GM12878 (cell line): ENCODE measurements at regions not wholly inside any gene's neighbourhood (a gene's known extent, or its start where the extent isn't known, plus 50 kb on each side); places are given as distances from the start of the nearest gene placed in this dataset.

ENCODE experiments used
- BMI1 ChIP-seq: fragments of 450-650 bp; IDR thresholded peaks from 2 replicates; pipeline ENCODE4 v1.6.1; 2016; ENCODE audit warnings: mild to moderate bottlenecking, moderate library complexity, borderline replicate concordance
- EZH2 ChIP-seq: IDR thresholded peaks from 2 replicates; pipeline ENCODE4 v1.6.1; 2012; ENCODE audit warnings: low read depth, mild to moderate bottlenecking, control low read depth, inconsistent platforms, low read length, borderline replicate concordance; ENCODE audit not compliant: control insufficient read depth
- IRF4 ChIP-seq: IDR thresholded peaks from 2 replicates; pipeline ENCODE4 v1.6.1; 2011; ENCODE audit warnings: low read depth, low read length
- POLR2A ChIP-seq: IDR thresholded peaks from 2 replicates; pipeline ENCODE4 v1.6.1; 2011; ENCODE audit warnings: low read depth, mild to moderate bottlenecking, low read length
- POLR2AphosphoS5 ChIP-seq: IDR thresholded peaks from 2 replicates; pipeline ENCODE4 v1.6.1; 2011; ENCODE audit warnings: mild to moderate bottlenecking, low read length, inconsistent platforms
- RAD21 ChIP-seq: IDR thresholded peaks from 2 replicates; pipeline ENCODE4 v1.6.1; 2011; ENCODE audit warnings: mild to moderate bottlenecking, low read depth, low read length, moderate library complexity; ENCODE audit not compliant: insufficient read depth
- ZNF274 ChIP-seq: IDR thresholded peaks from one replicate; pipeline ENCODE4 v1.8.0; 2011; ENCODE audit not compliant: insufficient read length, insufficient read depth
- TF ChIP-seq, protein P1 (sequence below): fragments of 450-650 bp; IDR thresholded peaks from 2 replicates; pipeline ENCODE4 v1.6.1; 2014; ENCODE audit warnings: mild to moderate bottlenecking
- TF ChIP-seq, protein P2 (sequence below), 3 experiments: IDR thresholded peaks in 2 of 3; conservative IDR thresholded peaks in 1 of 3; 2 replicates each; pipeline ENCODE4 v1.5.1; 2011; ENCODE audit warnings: low read depth in 3 of 3, low read length in 3 of 3, mild to moderate bottlenecking in 3 of 3, control low read depth in 2 of 3, moderate library complexity in 2 of 3, inconsistent platforms in 1 of 3, mixed read lengths in 1 of 3; ENCODE audit not compliant: control insufficient read depth in 2 of 3, insufficient read depth in 1 of 3; ENCODE audit errors: extremely low read depth in 1 of 3

DNA sequence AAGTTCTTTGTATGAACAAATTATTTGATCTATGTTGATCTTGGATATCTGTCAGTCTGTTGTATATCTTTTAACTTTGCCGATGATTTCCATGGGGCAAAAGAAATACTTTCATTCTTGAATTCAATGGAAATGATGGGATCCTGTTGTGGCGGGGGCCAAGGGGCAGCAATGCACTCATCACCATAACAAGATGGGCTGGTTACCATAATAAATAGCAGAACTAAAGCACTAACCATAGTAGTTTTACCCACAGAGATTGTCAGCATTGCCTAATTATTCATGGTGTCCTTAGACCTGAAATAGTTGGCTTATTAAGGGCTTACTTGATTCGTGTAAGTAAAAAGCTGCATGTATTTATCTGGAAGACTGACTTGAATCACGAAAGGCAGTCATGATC lies 309.6 kb downstream of the RFC3 start:
- TF ChIP-seq, protein P1, sequence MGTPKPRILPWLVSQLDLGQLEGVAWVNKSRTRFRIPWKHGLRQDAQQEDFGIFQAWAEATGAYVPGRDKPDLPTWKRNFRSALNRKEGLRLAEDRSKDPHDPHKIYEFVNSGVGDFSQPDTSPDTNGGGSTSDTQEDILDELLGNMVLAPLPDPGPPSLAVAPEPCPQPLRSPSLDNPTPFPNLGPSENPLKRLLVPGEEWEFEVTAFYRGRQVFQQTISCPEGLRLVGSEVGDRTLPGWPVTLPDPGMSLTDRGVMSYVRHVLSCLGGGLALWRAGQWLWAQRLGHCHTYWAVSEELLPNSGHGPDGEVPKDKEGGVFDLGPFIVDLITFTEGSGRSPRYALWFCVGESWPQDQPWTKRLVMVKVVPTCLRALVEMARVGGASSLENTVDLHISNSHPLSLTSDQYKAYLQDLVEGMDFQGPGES = no peak
- TF ChIP-seq, protein P2, sequence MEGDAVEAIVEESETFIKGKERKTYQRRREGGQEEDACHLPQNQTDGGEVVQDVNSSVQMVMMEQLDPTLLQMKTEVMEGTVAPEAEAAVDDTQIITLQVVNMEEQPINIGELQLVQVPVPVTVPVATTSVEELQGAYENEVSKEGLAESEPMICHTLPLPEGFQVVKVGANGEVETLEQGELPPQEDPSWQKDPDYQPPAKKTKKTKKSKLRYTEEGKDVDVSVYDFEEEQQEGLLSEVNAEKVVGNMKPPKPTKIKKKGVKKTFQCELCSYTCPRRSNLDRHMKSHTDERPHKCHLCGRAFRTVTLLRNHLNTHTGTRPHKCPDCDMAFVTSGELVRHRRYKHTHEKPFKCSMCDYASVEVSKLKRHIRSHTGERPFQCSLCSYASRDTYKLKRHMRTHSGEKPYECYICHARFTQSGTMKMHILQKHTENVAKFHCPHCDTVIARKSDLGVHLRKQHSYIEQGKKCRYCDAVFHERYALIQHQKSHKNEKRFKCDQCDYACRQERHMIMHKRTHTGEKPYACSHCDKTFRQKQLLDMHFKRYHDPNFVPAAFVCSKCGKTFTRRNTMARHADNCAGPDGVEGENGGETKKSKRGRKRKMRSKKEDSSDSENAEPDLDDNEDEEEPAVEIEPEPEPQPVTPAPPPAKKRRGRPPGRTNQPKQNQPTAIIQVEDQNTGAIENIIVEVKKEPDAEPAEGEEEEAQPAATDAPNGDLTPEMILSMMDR (IDR thresholded peaks at IDR 0.05 in 2 of 3, conservative IDR thresholded peaks at IDR 0.05 in 1 of 3; ENCODE audit: control insufficient read depth in 2 of 3, extremely low read depth in 1 of 3, insufficient read depth in 1 of 3, low read depth in 3 of 3, low read length in 3 of 3) = no peak
- no peak for TF ChIP-seq BMI1
- TF ChIP-seq IRF4 = no peak
- no peak for TF ChIP-seq RAD21
- TF ChIP-seq POLR2AphosphoS5 = no peak
- TF ChIP-seq EZH2 = no peak
- TF ChIP-seq POLR2A = no peak
- TF ChIP-seq ZNF274 = no peak
